ENCODE measurements at regions not wholly inside any gene's neighbourhood (a gene's known extent, or its start where the extent isn't known, plus 50 kb on each side); places are given as distances from the start of the nearest gene placed in this dataset.
"Not testable (repeated sequence)": the region's sequence is repeated elsewhere in the genome, so short reads cannot be mapped to it uniquely, and the experiment has no call there.

- DNase-seq (ENCODE audit: low spot score): no peak
Measured at GRCh38 chr13:104967836-104968630, 1567.4 kb downstream of the EFNB2 start.

DNA sequence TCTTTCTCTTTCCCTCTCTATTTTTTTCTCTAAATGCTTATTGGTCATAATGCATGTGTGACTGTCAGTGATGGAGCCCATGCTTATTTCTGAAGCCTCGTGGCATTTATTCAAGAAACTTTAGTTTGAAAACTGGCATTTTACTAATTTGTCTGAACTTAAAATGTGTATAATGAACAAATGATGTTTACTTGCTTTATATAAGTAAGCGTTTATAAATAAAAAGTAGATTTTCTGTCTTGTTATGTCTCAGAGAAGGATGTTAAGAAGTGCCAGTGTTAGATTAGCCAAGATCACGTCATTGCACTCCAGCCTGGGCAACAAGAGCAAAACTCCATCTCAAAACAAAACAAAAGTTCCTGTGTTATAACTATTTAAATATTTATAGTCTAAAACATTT, 1568.1 kb downstream of the EFNB2 start:
- DNase-seq (ENCODE audit: low spot score): no peak

DNA sequence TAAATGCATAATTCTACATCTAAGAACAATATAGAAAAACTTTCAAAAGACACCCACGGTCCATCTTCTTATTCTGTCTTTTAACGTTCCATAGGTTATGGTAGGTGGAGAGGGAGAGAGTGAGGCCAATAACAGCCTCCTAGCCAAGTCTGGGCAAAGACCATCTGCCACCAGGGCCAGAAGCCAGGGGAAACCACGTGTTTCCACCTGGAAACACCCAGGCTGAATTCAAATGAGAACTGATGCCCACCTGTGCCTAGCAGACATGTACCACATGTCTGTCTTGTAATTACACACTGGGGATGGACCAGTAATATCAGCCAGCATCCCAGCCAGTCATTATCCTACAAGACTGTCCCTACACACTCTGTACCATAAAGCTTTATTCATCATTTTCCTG, 1573.1 kb downstream of the EFNB2 start:
- no peak for DNase-seq (ENCODE audit: low spot score)

- no peak for DNase-seq (ENCODE audit: low spot score)
Measured at GRCh38 chr13:104961246-104961645, 1574.2 kb downstream of the EFNB2 start.

DNA sequence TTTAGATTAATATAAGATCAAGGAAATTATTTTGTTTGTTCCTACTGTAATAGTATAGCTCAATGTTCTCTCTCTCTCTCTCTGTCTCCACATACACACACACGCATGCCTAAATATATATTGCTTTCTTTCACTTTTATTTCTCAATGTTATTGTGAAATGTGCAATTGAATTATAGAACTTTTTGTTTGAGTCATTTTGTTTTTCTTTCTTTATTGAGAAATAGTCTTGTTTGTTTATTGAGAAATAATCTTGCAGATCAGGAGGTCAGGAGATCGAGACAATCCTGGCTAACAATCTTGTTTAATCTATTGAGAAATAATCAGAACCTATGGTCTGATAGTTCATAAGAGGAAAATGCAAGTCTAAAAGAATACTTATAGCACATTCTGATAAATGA, 1581.3 kb downstream of the EFNB2 start:
- no peak for DNase-seq (ENCODE audit: low spot score)

DNA sequence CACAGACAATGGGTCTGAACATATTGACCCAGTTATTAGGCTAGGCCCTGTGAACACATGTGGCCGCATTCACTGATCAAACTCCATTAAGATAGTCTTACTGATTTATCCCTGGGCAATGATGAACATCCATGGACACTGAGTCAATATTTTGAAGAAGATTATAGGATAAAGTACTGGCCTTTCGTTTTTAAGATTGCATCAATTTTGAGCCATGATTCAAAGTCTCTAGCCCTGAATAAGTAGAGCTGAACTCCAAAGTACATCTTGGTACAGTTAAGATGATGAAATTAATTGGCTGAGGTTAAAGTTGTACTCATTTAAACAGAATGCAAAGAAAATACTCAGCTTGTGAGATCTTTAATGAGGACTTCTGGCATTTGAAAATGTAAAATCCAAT, 1581.9 kb downstream of the EFNB2 start:
- DNase-seq (ENCODE audit: low spot score): no peak

DNA sequence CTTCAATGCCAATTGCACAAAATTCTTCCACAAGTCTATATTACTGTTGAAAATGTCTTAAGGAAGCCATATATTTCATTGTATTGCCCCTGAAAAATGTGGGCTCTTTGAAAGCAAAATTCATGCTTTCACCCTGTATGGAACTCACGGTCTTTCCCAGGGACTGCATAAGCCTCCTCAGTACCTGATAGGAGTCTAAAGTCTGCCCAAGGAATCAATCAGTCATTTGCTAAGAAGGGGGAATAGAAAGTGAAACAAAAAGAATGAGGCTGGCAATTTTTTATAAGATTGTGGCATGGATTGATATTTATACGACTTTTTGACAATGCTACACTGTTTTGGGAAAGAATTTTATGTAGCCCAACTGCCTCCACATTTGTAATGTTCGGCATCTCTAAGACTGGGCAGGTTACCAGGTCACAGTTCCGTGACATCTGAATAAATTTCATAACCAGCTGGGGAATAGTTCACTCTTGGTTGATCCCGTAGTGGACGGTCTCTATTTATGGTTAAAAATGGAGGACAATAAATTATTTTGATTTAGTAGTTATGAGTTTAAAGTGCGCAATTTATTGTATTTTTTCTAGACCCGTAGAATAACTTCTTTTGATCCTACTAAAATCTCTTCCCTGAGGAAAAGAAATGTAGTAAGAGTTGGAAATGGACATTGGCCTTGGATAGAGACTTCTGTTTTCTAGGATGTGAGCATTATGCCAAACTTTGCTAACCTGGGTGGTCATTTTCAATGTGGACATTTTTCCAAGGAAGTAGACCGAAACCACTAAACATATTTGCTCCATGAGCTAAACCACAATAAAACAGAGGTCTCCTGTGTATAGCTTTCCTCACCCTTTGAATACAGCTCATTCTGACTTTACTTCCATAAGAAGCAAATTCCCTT, 1585.4 kb downstream of the EFNB2 start:
- no peak for DNase-seq (ENCODE audit: low spot score)

- no peak for DNase-seq (ENCODE audit: low spot score)
Measured at GRCh38 chr13:104944176-104944575, 1591.3 kb downstream of the EFNB2 start.

DNA sequence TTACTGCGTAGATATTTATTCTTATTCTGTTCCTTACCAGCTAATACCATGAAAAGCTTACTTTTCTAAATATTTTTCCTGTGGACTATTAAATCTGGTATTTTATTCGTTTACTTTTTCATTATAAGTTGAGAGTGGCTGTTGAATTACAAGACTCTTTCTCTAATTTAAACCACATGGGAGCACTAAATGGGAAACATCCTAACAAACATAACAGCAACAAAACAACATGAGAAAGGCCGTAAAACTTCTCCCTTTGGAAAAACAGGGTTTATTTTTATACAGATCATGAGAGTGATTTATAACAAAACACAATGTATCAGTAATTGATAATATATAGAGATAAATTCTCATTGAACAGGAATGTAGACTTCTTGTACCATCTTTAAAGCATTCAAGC, 1592.1 kb downstream of the EFNB2 start:
- no peak for DNase-seq (ENCODE audit: low spot score)

- DNase-seq (ENCODE audit: low spot score): no peak
Measured at GRCh38 chr13:104937881-104938280, 1597.6 kb downstream of the EFNB2 start.

- DNase-seq (ENCODE audit: low spot score): no peak
Measured at GRCh38 chr13:104936304-104936703, 1599.2 kb downstream of the EFNB2 start.

DNA sequence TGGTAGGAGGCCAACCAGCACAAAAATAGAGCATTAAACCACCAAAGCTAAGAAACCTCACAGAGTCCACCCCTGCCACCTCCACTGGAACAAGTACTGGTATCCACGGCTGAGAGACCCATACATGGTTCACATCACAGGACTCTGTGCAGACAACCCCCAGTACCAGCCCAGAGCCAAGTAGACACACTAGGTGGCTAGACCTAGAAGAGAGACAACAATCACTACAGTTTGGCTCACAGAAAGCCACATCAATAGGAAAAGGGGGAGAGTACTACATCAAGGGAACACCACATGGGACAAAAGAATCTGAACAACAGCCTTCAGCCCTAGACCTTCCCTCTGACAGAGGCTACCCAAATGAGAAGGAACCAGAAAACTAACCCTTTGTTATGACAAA, 1614.9 kb downstream of the EFNB2 start:
- DNase-seq (ENCODE audit: low spot score): not testable (repeated sequence)

DNA sequence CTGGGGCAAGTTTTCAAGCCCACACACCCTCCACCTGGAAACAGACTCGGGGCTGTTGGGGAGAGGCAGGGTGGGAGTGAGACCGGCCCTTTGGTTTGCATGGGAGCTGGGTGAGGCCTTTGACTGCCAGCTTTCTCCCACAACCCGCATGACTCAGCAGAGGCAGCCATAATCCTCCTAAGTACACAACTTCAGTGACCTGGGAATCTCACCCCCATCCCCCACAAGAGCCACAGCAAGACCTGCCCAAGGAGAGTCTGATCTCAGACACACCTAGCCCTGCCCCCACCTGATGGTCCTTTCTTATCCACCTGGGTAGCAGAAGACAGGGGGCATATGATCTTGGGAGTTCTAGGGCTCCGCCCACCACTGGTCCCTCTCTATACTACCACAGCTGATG, 1615.4 kb downstream of the EFNB2 start:
- no peak for DNase-seq (ENCODE audit: low spot score)

DNA sequence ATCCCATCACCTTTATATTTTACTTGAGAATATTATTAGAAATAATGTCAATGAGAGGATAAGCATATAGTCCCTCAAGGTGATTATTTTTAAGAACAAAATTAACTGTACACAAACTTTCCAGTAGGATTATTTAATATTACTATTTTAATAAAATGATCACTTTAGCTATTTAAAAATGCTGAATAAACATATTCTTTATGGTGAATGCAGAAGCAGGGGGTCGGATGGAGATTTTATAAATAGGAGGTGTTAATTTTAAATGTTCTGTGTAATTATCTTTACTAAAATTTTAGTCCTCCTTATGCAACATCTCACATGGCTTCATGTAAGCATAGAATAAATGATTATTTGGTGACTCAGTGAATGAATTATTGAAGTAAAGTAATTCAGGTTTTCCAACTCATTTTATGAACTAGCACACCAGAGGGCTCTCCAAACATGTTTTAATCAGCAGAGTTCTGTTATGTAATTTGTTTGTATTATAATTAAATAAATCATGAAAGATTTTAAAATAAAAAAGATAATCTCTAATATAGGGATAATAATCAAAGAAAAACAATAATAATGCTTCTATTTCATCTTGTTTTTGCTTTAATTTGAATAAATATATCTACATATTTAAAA, 1635.2 kb downstream of the EFNB2 start:
- no peak for DNase-seq (ENCODE audit: low spot score)

GRCh38 chr13:104898484-104898883, 1637.0 kb downstream of the EFNB2 start:
- DNase-seq (ENCODE audit: low spot score): no peak

- no peak for DNase-seq (ENCODE audit: low spot score)
Measured at GRCh38 chr13:104895521-104895920, 1639.9 kb downstream of the EFNB2 start.

DNA sequence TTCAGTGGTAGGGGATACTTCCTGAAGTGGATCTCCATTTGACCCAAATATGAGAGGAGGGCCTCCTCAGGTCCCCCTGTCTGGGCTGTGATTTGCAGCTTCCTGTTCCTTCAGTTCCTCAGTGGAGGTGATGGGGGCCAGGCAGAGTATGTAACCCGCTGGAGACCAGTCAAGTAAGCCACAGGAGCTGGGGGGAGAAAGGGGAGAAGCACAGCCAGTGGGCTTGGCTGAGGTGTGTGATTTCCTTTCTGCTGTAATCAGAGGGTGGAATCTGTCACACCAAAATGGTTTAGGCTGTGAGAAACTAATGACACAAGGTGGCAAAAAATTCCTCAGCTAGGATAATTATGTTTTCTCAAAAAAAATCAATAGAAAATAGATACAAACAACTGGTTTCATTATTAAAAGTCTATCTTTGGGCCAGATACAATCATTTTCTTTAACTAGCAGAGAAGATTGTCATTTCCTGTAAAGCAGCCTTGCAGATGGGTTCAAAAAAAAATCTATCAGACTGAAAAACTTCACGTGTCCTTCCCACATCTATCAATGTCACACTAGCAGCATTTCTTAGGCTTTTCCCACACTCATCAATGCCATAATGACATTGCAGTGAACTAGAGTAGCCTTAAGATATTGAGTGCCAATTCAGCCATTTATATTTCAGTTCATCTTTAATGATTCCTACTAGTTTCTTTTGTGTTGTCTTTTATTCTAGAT, 1660.3 kb downstream of the EFNB2 start:
- no peak for DNase-seq (ENCODE audit: low spot score)

- no peak for DNase-seq (ENCODE audit: low spot score)
Measured at GRCh38 chr13:104872153-104872552, 1663.3 kb downstream of the EFNB2 start.

DNA sequence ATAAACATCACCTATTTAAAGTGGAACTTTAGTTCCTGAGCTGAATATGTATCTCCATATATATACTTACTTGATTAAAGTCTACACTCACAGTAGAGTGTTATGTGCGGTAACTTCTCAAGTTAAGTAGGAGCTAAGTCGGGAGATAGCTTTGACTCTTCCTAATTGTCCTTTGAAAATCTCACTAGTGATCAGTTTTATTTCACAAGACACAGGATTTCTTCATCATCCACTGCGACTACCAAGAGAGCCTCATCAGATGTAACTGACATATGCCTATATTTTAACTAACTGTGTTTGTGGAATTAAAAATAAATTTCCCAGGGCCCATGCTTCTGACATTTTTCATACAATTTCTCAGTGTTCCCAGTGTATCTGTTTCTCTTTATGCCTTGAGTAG, 1664.0 kb downstream of the EFNB2 start:
- no peak for DNase-seq (ENCODE audit: low spot score)

GRCh38 chr13:104869501-104869900, 1666.0 kb downstream of the EFNB2 start:
- DNase-seq (ENCODE audit: low spot score): no peak

- no peak for DNase-seq (ENCODE audit: low spot score)
Measured at GRCh38 chr13:104868806-104869205, 1666.7 kb downstream of the EFNB2 start.

GRCh38 chr13:104855581-104855980, 1679.9 kb downstream of the EFNB2 start:
- no peak for DNase-seq (ENCODE audit: low spot score)

All from SW480 (cell line).